HG03342 (cell line): ENCODE measurements at regions not wholly inside any gene's neighbourhood (a gene's known extent, or its start where the extent isn't known, plus 50 kb on each side); places are given as distances from the start of the nearest gene placed in this dataset.

Experiments
- ATAC-seq: cut with Tn5 transposase; IDR thresholded peaks from one replicate; pipeline ENCODE4 v1.9.1; 2021; ENCODE audit warnings: mild to moderate bottlenecking, moderate library complexity; ENCODE audit not compliant: unreplicated experiment

DNA sequence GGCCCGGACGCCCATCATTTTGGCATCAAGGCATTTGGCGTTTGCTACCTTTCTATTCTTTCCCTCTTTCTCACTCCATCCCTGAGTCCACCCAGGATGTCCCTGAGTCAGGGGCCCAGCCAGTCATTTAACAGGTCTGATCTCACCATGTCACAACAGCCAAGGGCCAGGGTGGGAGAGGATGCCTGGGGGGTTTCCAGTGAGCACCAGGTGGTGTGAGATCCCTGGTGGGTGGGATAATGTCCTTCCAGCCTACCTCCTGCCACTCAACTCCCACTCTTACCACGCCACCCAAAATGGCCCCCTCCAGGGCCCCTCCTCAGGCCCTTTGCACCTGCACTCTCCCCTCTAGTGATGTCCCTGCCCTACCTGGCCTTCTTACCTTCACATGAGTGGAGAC is 310.8 kb downstream of the BCL11B start:
- ATAC-seq, result no peak

DNA sequence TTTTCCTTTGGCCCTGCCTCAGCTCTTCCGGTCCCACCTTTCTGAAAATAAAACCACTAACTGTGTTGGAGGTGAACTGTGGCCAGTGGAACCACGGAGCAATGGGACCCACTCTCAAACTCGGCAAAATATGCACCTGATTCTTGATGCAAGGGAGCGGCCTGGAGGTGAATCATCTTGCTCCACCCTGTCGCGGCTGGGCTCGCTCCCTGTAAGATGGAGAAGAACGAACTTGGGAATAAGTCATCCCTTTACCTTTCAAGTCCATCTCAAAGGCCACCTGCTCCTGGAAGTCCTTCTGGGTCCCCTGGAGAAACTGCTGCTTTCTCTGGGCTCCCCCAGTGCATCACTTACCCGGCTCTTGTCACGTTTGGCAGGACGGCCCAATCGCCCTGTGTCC is 309.9 kb downstream of the BCL11B start:
- no peak for ATAC-seq

DNA sequence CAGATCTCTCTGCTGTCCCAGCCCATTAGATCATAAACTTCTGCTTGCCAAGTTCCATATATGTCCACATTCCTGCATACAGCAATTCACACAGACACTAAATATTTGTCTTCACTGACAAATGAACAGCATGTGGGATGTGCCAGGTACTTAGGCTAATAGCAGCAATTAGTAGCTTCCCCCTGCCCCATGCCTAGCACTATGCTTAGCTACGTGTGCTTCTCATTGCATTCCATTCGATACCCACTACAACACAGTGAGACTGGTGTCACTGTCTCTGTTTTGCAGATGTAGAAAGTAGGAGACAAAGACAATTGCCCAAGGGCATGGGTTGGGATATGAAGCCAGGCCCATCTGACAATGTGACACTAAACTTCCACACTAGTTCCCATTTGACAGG is 308.4 kb downstream of the BCL11B start:
- no peak for ATAC-seq

GRCh38 chr14:98964171-98964570 is 307.8 kb downstream of the BCL11B start:
- ATAC-seq, result no peak

- no peak for ATAC-seq
Observed at GRCh38 chr14:98965076-98965475, 306.9 kb downstream of the BCL11B start.

DNA sequence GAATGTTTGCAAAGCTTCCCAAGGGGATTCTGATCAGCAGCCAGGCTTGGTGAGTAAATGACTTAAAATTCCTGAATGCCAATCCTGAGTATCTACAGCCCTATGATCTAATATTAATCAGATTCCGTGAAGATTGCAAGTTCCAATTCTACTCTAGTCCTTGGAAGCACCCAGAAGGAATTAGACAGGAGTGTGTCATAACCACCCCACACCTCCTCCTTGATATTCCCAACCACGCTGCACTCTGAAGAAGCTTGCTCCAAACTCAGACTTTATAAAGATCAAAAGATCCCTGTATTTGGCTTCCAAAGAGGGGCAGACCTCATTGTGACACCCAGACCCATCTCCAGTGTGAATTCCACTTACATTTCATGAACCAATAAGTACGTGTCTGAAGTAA is 306.0 kb downstream of the BCL11B start:
- ATAC-seq, result no peak

DNA sequence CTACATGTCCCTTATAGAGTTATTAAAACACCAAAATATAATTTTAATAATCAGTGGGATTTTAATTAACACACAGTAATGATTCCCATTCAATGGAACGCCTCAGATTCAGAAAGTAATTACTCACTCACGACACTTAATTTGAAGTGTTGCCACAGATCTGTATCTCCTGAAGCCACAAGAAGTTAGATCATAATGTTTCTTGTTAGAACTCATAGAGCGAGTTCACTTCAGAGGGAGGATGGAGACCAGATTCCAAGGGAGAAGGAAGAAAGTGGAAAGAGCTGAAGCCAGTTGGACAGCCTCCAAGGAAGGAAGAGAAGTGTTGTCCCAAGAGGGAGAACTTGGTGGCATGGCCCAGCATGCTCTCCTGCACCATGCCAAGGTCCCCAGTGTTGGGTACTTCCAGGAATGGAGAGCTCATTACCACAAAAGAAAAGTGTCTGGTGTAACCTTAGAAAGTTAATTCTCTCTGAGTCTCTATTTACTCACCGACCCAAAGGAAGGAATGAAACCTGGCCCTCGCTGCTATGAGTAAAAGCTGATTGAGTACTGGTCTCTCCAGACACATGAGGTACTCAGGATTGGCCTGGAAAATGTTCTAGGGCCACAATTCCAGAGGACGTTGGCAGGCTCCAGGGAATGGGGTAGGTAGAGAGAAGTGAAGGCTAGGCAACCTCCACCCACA is 305.4 kb downstream of the BCL11B start:
- no peak for ATAC-seq

GRCh38 chr14:98974113-98974512 is 297.9 kb downstream of the BCL11B start:
- no peak for ATAC-seq

GRCh38 chr14:98976271-98976670 is 295.7 kb downstream of the BCL11B start:
- no peak for ATAC-seq

DNA sequence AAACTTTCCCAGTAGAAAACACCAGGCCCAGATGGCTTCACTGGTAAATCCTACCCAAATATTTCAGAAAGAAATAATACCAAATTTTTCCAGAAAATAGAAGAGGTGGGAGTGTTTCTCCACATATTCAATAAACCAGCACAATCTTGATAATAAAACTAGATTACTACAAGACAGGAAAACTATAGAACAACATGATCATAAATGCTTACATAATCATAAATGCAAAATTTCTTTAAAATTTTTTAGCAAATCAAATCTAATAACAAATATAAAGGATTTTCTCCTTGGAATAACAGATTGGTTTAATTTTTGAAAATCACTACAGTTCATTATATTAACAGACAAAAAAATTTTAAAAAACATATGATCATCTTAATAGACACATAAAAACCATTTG is 294.5 kb downstream of the BCL11B start:
- no peak for ATAC-seq

DNA sequence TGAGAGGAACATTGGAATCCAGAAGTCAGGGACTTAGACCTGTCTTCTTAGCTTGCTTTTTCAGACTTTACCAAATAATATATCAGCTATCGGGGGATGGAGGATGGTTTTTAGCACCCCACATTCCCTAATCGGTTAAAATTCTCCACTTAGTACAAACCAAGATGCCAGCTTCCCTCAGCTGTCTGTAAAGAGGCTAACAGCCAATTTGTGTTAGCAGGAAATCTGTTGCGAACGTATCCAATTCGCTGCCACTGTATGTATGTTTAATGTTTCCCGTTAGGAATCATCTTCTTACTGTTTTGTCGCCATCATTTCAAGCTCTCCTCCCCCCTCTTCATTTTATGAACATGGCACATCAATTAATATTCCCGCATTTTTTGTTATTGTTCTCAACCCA is 289.0 kb downstream of the BCL11B start:
- ATAC-seq, result no peak

DNA sequence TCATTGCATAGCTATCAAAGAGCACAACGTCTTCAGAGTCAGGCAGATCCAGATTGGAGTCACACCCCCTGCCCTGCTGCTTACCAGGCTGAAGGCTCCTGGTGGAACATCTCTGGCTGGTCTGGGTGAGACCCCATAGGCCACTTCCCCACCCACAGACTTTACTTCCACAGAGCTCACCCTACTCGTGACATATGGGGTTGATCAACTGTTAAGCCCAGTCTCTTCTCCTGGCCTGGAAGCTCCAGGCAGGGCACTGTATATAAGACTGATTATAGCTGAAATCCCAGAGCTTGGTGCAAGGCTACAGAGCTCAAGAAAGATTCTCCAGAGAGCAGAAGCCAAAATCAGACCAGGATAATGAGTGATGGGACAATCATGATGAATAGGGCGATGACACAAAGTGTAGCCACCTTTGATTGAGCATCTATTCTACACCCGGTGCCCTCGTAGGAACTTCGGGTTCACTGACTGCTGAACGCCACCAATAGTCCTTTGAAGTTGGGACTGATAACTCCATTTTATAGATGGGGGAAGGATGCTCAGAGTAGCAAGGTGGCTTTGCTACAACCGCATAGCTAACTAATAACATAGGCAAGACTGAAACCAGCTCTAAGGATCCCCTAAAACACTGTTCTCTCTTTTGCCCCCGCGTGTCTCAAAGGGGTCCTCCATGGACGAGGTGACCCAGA is 287.8 kb downstream of the BCL11B start:
- ATAC-seq, result no peak

DNA sequence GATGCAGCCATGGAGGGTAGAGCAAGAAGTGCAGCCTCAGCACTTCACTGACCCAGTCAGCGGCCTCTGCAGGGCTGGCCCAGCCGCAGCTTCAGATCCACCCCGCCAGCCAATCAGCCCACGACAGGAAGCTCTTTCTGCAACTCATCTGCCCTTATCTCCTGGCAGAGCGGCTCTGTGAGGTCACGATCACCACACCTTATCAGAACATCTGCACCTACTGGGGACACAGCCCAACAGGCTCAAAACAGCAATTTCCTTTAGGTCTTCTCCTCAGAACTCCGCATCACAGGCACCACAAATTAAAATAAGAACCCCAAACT is 287.3 kb downstream of the BCL11B start:
- no peak for ATAC-seq

DNA sequence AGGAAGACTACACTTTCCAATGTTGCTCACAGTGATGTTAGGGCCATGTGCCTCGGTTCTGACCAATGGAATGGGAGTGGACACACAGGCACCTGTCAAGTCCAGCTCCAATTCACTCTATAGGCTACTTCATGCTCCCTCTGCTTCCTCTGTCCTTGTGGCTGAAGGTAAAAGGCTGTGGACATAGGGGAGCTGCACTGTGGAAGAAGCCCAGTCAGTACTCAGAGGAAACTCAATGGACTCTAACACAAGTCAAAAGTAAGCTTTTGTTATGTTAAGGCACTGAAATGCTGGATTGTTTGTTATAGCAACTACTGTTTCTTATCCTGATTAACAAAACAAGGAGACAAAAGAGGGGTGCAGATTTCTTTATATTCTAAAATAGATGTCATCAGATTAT is 278.2 kb downstream of the BCL11B start:
- ATAC-seq, result no peak

- no peak for ATAC-seq
Observed at GRCh38 chr14:98994561-98994960, 277.4 kb downstream of the BCL11B start.

GRCh38 chr14:98997526-98998205 is 274.3 kb downstream of the BCL11B start:
- no peak for ATAC-seq

GRCh38 chr14:98999345-98999744 is 272.7 kb downstream of the BCL11B start:
- ATAC-seq, result no peak

GRCh38 chr14:98999901-99000300 is 272.1 kb downstream of the BCL11B start:
- no peak for ATAC-seq

GRCh38 chr14:99001241-99001640 is 270.8 kb downstream of the BCL11B start:
- no peak for ATAC-seq

DNA sequence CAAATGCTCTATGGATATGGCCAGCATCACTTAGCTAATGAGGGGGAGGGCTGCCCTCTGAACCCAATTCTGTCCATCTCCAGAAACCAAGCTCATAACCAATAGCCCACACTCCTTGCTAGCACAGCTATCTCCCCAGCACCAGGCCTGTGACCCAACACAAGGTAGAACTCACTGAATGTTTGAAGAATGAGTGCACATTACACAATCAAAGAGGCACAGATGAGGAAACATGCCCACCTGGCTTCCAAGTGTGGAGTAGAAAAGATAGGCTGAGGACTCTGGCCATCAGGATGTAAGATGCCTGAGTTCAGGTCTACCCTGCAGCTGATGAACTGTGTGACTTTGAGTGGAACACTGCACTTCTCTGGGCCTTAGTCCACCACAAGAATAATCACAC is 268.4 kb downstream of the BCL11B start:
- no peak for ATAC-seq

GRCh38 chr14:99004112-99004511 is 267.9 kb downstream of the BCL11B start:
- no peak for ATAC-seq

- ATAC-seq, result no peak
Observed at GRCh38 chr14:99006276-99006675, 265.7 kb downstream of the BCL11B start.
